HL-60 (cell line): ENCODE measurements at regions not wholly inside any gene's neighbourhood (a gene's known extent, or its start where the extent isn't known, plus 50 kb on each side); places are given as distances from the start of the nearest gene placed in this dataset.

Experiments used
- DNase-seq, 2 experiments: peaks; one replicate each; pipeline ENCODE4 v3.0.0-alpha.2; 2010 to 2020; ENCODE audit warnings: low read depth in 1 of 2, low spot score in 1 of 2
- H3K27ac ChIP-seq: fragments of 250-450 bp; sonication (Bioruptor Pico); replicated peaks from 2 replicates; pipeline ENCODE4 v1.5.1; 2020; ENCODE audit warnings: mild to moderate bottlenecking, moderate library complexity
- H3K27me3 ChIP-seq: fragments of 250-450 bp; sonication (Bioruptor Pico); 2 replicates; pipeline ENCODE4 v1.5.1; 2021; ENCODE audit warnings: mild to moderate bottlenecking, moderate library complexity; ENCODE audit not compliant: insufficient read depth, poor library complexity, severe bottlenecking
- H3K4me3 ChIP-seq: replicated peaks from 2 replicates; pipeline ENCODE4 v1.5.1; 2011; ENCODE audit warnings: mild to moderate bottlenecking, control low read depth, low read length; ENCODE audit not compliant: insufficient read depth
- CTCF ChIP-seq: IDR thresholded peaks from one replicate; pipeline ENCODE4 v1.5.1; 2011; ENCODE audit warnings: low read length, control low read depth, inconsistent platforms; ENCODE audit not compliant: insufficient read depth
- GABPA ChIP-seq: IDR thresholded peaks from 2 replicates; pipeline ENCODE4 v1.6.1; 2012; ENCODE audit warnings: low read depth
- POLR2AphosphoS5 ChIP-seq: IDR thresholded peaks from 2 replicates; pipeline ENCODE4 v1.6.1; 2012; ENCODE audit warnings: low read depth
- REST ChIP-seq: IDR thresholded peaks from 2 replicates; pipeline ENCODE4 v1.6.1; 2012; ENCODE audit warnings: low read depth; ENCODE audit not compliant: insufficient replicate concordance
- SPI1 ChIP-seq: IDR thresholded peaks from 2 replicates; pipeline ENCODE4 v1.6.1; 2012; ENCODE audit warnings: low read depth, mild to moderate bottlenecking, borderline replicate concordance

- DNase-seq: no peak
- no peak overlapping the region for H3K27ac ChIP-seq
- no peaks in the 10 kb centered on the region for H3K27me3 ChIP-seq
- no peak overlapping the region for H3K4me3 ChIP-seq
- TF ChIP-seq CTCF: no peak
- TF ChIP-seq POLR2AphosphoS5: no peak
- no peak for TF ChIP-seq GABPA
- TF ChIP-seq REST: no peak
- TF ChIP-seq SPI1: no peak
Measured at GRCh38 chr11:92296138-92296515, 71.5 kb downstream of the FAT3 start.

GRCh38 chr11:92297567-92298553 is 73.2 kb downstream of the FAT3 start:
- DNase-seq: no peak
- no peak overlapping the region for H3K27ac ChIP-seq
- H3K4me3 ChIP-seq: no peak overlapping the region
- no peaks in the 10 kb centered on the region for H3K27me3 ChIP-seq
- TF ChIP-seq POLR2AphosphoS5 (no peak), REST (no peak), GABPA (no peak), SPI1 (no peak)

GRCh38 chr11:92300876-92301275 is 76.3 kb downstream of the FAT3 start:
- H3K27ac ChIP-seq: no peak overlapping the region
- no peak overlapping the region for H3K4me3 ChIP-seq
- no peaks in the 10 kb centered on the region for H3K27me3 ChIP-seq
- no peak for DNase-seq
- TF ChIP-seq SPI1 (no peak), REST (no peak), CTCF (no peak), GABPA (no peak), POLR2AphosphoS5 (no peak)
